Stimulated activated naive CD8-positive, alpha-beta T cell treated with anti-CD3 and anti-CD28 coated beads, Interleukin-15, Interleukin-2, amounts not matched to agents 100 ng/mL and 50 ng/mL, for 24 hours (primary cell): ENCODE measurements at regions not wholly inside any gene's neighbourhood (a gene's known extent, or its start where the extent isn't known, plus 50 kb on each side); places are given as distances from the start of the nearest gene placed in this dataset.

Source experiments
- H3K27ac Mint-ChIP-seq: one replicate; pipeline ENCODE4 v1.8.0; 2021; ENCODE audit warnings: mild to moderate bottlenecking, mixed read lengths
- H3K27me3 Mint-ChIP-seq: one replicate; pipeline ENCODE4 v1.8.0; 2021; ENCODE audit warnings: mixed read lengths
- H3K36me3 Mint-ChIP-seq: one replicate; pipeline ENCODE4 v1.8.0; 2021; ENCODE audit warnings: low read depth, mixed read lengths
- H3K4me1 Mint-ChIP-seq: one replicate; pipeline ENCODE4 v1.8.0; 2021; ENCODE audit warnings: low read depth, mixed read lengths
- H3K4me3 Mint-ChIP-seq: one replicate; pipeline ENCODE4 v1.8.0; 2021; ENCODE audit warnings: mild to moderate bottlenecking, mixed read lengths
- H3K9me3 Mint-ChIP-seq: one replicate; pipeline ENCODE4 v1.8.0; 2021; ENCODE audit warnings: mixed read lengths

GRCh38 chr18:66138642-66139041 lies 387.8 kb downstream of the CDH7 start:
- no peaks in the 10 kb centered on the region for H3K9me3 Mint-ChIP-seq
- H3K4me1 Mint-ChIP-seq, result no peaks in the 10 kb centered on the region
- no peak overlapping the region for H3K4me3 Mint-ChIP-seq
- no peak overlapping the region for H3K27ac Mint-ChIP-seq
- no peaks in the 10 kb centered on the region for H3K27me3 Mint-ChIP-seq
- no peaks in the 10 kb centered on the region for H3K36me3 Mint-ChIP-seq

GRCh38 chr18:66136039-66136438 lies 385.2 kb downstream of the CDH7 start:
- Mint-ChIP-seq H3K9me3 (no peaks in the 10 kb centered on the region), H3K4me1 (no peaks in the 10 kb centered on the region), H3K27me3 (no peaks in the 10 kb centered on the region), H3K4me3 (no peak overlapping the region), H3K36me3 (no peaks in the 10 kb centered on the region), H3K27ac (no peak overlapping the region)

GRCh38 chr18:66129248-66129647 lies 378.4 kb downstream of the CDH7 start:
- no peak overlapping the region for H3K27ac Mint-ChIP-seq
- no peaks in the 10 kb centered on the region for H3K4me1 Mint-ChIP-seq
- H3K4me3 Mint-ChIP-seq, result no peak overlapping the region
- no peaks in the 10 kb centered on the region for H3K27me3 Mint-ChIP-seq
- no peaks in the 10 kb centered on the region for H3K36me3 Mint-ChIP-seq
- H3K9me3 Mint-ChIP-seq, result no peaks in the 10 kb centered on the region

- H3K4me3 Mint-ChIP-seq, result no peak overlapping the region
- peaks cover under 1% of the 10 kb centered on the region for H3K9me3 Mint-ChIP-seq
- H3K36me3 Mint-ChIP-seq, result no peaks in the 10 kb centered on the region
- H3K4me1 Mint-ChIP-seq, result no peaks in the 10 kb centered on the region
- H3K27ac Mint-ChIP-seq, result no peak overlapping the region
- H3K27me3 Mint-ChIP-seq, result no peaks in the 10 kb centered on the region
Measured at GRCh38 chr18:66126266-66126665, 375.5 kb downstream of the CDH7 start.

- no peaks in the 10 kb centered on the region for H3K27me3 Mint-ChIP-seq
- H3K9me3 Mint-ChIP-seq, result peaks cover 4% of the 10 kb centered on the region
- H3K4me3 Mint-ChIP-seq, result no peak overlapping the region
- no peaks in the 10 kb centered on the region for H3K4me1 Mint-ChIP-seq
- no peak overlapping the region for H3K27ac Mint-ChIP-seq
- no peaks in the 10 kb centered on the region for H3K36me3 Mint-ChIP-seq
Measured at GRCh38 chr18:66124394-66124793, 373.6 kb downstream of the CDH7 start.

GRCh38 chr18:66119347-66119746 lies 368.5 kb downstream of the CDH7 start:
- Mint-ChIP-seq H3K9me3 (peaks cover 4% of the 10 kb centered on the region), H3K4me1 (no peaks in the 10 kb centered on the region), H3K27ac (no peak overlapping the region), H3K4me3 (no peak overlapping the region), H3K36me3 (no peaks in the 10 kb centered on the region), H3K27me3 (no peaks in the 10 kb centered on the region)

GRCh38 chr18:66111018-66111417 lies 360.2 kb downstream of the CDH7 start:
- Mint-ChIP-seq H3K4me1 (no peaks in the 10 kb centered on the region), H3K9me3 (no peaks in the 10 kb centered on the region), H3K27ac (no peak overlapping the region), H3K36me3 (no peaks in the 10 kb centered on the region), H3K27me3 (no peaks in the 10 kb centered on the region), H3K4me3 (no peak overlapping the region)

GRCh38 chr18:66110607-66111006 lies 359.8 kb downstream of the CDH7 start:
- Mint-ChIP-seq H3K27me3 (no peaks in the 10 kb centered on the region), H3K4me3 (no peak overlapping the region), H3K4me1 (no peaks in the 10 kb centered on the region)

GRCh38 chr18:66109981-66110380 lies 359.2 kb downstream of the CDH7 start:
- Mint-ChIP-seq H3K27ac (no peak overlapping the region), H3K9me3 (no peaks in the 10 kb centered on the region), H3K4me1 (no peaks in the 10 kb centered on the region), H3K27me3 (no peaks in the 10 kb centered on the region), H3K4me3 (no peak overlapping the region), H3K36me3 (no peaks in the 10 kb centered on the region)

More at GRCh38 chr18:66110607-66111006, 359.8 kb downstream of the CDH7 start:
- no peaks in the 10 kb centered on the region for H3K9me3 Mint-ChIP-seq
- H3K36me3 Mint-ChIP-seq, result no peaks in the 10 kb centered on the region
- H3K27ac Mint-ChIP-seq, result no peak overlapping the region

- no peaks in the 10 kb centered on the region for H3K4me1 Mint-ChIP-seq
- H3K36me3 Mint-ChIP-seq, result no peaks in the 10 kb centered on the region
- no peaks in the 10 kb centered on the region for H3K9me3 Mint-ChIP-seq
- H3K27me3 Mint-ChIP-seq, result no peaks in the 10 kb centered on the region
- no peak overlapping the region for H3K27ac Mint-ChIP-seq
- no peak overlapping the region for H3K4me3 Mint-ChIP-seq
Measured at GRCh38 chr18:66107546-66107945, 356.7 kb downstream of the CDH7 start.

- H3K27me3 Mint-ChIP-seq, result no peaks in the 10 kb centered on the region
- no peaks in the 10 kb centered on the region for H3K4me1 Mint-ChIP-seq
- no peak overlapping the region for H3K4me3 Mint-ChIP-seq
- no peaks in the 10 kb centered on the region for H3K9me3 Mint-ChIP-seq
- no peak overlapping the region for H3K27ac Mint-ChIP-seq
- no peaks in the 10 kb centered on the region for H3K36me3 Mint-ChIP-seq
Measured at GRCh38 chr18:66105016-66105415, 354.2 kb downstream of the CDH7 start.

GRCh38 chr18:66103550-66103949 lies 352.7 kb downstream of the CDH7 start:
- no peaks in the 10 kb centered on the region for H3K4me1 Mint-ChIP-seq
- H3K4me3 Mint-ChIP-seq, result no peak overlapping the region
- peaks cover 4% of the 10 kb centered on the region for H3K9me3 Mint-ChIP-seq
- H3K36me3 Mint-ChIP-seq, result no peaks in the 10 kb centered on the region
- no peaks in the 10 kb centered on the region for H3K27me3 Mint-ChIP-seq
- H3K27ac Mint-ChIP-seq, result no peak overlapping the region

GRCh38 chr18:66083078-66083477 lies 332.3 kb downstream of the CDH7 start:
- H3K27me3 Mint-ChIP-seq, result no peaks in the 10 kb centered on the region
- no peak overlapping the region for H3K4me3 Mint-ChIP-seq
- no peaks in the 10 kb centered on the region for H3K9me3 Mint-ChIP-seq
- no peaks in the 10 kb centered on the region for H3K36me3 Mint-ChIP-seq
- no peaks in the 10 kb centered on the region for H3K4me1 Mint-ChIP-seq
- H3K27ac Mint-ChIP-seq, result no peak overlapping the region

- Mint-ChIP-seq H3K9me3 (peaks cover 15% of the 10 kb centered on the region), H3K27me3 (no peaks in the 10 kb centered on the region), H3K36me3 (no peaks in the 10 kb centered on the region), H3K27ac (no peak overlapping the region), H3K4me3 (no peak overlapping the region), H3K4me1 (no peaks in the 10 kb centered on the region)
Measured at GRCh38 chr18:66078925-66079800, 328.4 kb downstream of the CDH7 start.

- Mint-ChIP-seq H3K27ac (no peak overlapping the region), H3K36me3 (no peaks in the 10 kb centered on the region), H3K4me1 (no peaks in the 10 kb centered on the region), H3K27me3 (no peaks in the 10 kb centered on the region), H3K4me3 (no peak overlapping the region), H3K9me3 (peaks cover 17% of the 10 kb centered on the region)
Measured at GRCh38 chr18:66077066-66077465, 326.3 kb downstream of the CDH7 start.

- Mint-ChIP-seq H3K27me3 (no peaks in the 10 kb centered on the region), H3K36me3 (no peaks in the 10 kb centered on the region), H3K4me1 (no peaks in the 10 kb centered on the region), H3K27ac (no peak overlapping the region), H3K4me3 (no peak overlapping the region), H3K9me3 (peaks cover 12% of the 10 kb centered on the region)
Measured at GRCh38 chr18:66066191-66066590, 315.4 kb downstream of the CDH7 start.
